Non-pigmented ciliary epithelial cell (primary cell): ENCODE measurements at regions not wholly inside any gene's neighbourhood (a gene's known extent, or its start where the extent isn't known, plus 50 kb on each side); places are given as distances from the start of the nearest gene placed in this dataset.
A peak's percentile ranks its signal among the peaks of the same experiment; 100 is the strongest.
"Not testable (repeated sequence)": the region's sequence is repeated elsewhere in the genome, so short reads cannot be mapped to it uniquely, and the experiment has no call there.

Experiments used
- DNase-seq: peaks from one replicate; pipeline ENCODE4 v3.0.0-alpha.2; 2010; ENCODE audit warnings: low read depth

DNA sequence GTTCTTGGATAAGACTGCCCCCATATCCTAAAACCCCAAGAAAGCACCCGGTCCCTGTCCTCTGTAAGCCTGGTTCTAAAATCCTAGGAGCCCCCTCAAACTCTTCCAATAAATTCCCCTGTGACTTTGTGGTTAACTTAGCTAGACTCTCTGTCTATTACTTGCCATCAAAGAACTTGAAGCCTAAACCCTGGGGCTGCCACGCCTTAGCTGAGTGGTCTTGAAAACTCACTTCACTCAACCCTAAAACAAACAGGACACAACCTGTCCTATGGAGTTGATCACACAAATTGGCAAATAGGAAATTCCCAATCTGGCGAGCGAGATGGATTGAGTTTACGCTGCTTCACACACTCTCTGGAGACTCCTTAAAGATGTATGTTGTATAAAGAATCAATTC lies 191.4 kb upstream of the SVIL start:
- no peak for DNase-seq

DNA sequence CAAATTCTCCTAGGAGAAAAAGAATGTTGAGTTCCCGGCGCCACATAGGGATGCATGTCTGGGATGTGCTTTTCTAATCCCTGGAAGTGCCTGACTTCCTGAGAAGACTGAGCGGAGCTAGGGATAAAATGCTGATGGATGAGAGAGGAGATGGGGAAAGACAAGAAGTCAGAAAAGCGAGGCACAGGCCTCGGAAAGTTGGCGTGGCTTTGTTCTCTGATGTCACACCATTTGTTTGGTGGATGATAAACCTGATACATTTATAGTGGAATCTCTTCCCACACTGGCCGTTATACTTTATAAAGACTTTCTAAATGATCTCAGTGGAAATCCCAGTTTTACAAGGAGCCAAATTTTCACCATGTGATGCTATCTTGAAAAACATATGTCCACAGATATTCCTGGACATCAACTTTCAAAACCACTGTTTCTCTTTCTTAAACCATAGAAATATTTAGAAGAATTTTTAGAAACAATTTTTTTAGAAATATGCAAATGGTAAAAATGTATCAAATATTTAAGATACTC lies 188.8 kb upstream of the SVIL start:
- no peak for DNase-seq

DNA sequence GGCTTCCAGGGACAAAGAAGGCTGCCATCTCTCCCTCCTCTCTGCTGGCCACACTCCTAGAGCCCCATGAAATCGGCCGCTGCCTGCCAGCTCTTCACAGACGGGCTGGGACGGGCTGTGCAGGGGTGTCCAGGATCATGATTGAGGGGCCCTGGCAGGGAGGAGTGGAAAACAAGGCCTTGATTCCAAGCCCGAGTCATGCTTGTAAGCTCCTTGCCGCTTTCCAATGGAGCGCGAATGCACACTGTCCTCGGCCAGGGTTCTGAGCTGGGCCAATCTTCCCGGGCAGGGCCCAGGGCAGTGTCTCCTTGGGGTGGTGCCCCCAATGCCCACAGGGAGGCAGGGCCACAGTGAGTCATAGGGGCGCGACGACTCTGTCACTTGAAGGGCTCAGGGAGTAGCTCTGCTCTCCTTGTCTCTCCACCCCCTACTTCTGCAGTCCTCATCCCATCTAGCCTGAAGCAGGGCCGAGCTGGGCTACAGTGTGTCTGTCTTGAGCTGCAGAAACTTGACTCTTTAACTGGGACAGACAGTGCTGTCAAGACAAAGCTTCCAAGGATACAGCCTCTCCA lies 186.2 kb upstream of the SVIL start:
- no peak for DNase-seq

DNA sequence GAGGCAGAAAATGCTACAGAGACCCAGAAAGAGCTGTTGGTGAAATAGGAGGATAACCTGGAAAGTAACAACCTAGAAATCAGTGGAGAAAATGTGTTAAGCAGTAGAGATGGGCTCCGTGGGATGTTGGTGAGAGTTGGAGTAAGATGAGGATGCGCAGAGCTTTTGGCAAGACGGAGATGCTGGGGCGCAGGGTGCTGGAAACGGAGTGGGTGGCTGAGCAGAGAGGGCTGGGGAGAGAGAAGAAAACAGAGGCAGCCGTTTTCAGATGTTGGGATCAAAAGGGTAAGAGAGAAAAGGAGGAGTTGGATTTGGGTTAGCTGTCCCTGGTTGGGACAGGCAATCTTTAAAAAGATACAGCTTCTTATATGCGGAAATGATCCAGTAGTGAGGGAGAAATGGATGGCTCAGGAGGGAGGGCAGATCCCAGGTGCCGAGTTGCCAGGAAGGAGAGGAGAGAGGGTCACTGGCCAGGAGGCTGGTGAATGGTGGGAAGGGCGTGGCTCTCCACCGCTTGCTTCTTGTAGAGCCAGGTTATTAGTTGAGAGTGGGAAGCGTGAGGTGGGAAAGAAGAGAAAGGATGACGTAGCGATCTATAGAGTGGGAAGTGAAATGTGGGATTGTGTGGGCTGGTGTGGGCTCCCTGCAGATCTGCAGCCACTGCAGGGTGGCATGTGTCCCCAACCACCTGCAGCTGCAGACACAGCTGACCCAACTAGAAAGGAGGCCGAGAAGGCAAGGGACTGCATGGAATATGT lies 182.2 kb upstream of the SVIL start:
- no peak for DNase-seq

GRCh38 chr10:29815572-29815971 lies 180.8 kb upstream of the SVIL start:
- DNase-seq, result no peak

GRCh38 chr10:29811751-29812427 lies 177.1 kb upstream of the SVIL start:
- DNase-seq, result peak; percentile 82

DNA sequence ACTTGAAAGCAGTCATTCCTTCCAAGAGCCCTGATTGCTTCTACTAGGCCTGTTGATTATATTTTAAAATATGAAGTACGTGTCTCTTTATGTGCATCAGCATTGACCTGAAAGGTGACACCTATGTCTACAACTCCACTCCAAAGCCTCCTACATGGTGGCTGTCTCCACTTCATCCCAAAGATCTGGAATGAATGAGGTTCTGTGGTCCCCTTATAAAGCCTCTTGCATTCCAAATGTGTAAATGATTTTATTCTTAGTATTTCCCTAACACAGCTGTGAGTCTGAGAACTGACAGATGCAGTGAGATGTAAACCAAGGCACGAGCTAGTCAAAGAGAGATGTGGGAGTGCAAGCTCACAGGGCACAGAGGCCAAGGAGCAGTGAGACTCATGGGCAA lies 176.0 kb upstream of the SVIL start:
- DNase-seq, result no peak

DNA sequence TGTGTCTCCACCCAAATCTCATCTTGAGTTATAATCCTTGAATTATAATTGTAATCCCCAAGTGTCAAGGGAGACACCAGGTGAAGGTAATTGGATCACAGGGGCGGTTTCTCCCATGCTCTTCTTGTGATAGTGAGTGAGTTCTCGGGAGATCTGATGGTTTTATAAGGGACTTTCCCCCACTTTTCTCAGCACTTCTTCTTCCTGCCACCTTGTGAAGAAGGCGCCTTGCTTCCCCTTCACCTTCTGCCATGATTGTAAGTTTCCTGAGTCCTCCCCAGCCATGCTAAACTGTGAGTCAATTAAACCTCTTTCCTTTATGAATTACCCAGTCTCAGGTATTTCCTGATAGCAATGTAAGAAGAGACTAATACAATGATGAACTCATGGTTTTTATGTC lies 175.5 kb upstream of the SVIL start:
- not testable (repeated sequence) for DNase-seq

DNA sequence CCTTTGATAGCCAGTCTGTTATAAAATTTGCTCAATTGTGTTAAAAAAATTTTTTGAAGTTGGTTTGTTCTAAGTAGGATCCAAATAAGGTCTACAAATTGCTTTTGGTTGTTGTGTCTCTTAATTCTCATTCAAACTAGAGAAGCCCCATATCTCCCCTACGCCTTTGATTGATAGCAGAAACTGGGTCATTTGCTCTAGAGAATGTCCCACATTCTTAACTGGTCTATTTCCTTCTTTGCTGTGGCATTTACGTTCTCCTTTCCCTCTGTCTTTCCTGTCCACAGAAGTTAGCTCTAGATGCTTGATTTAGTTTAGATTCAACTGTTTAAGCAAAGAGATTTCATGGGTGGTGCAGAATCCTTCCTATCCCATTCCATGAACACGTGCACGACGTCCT lies 174.6 kb upstream of the SVIL start:
- DNase-seq, result no peak

DNA sequence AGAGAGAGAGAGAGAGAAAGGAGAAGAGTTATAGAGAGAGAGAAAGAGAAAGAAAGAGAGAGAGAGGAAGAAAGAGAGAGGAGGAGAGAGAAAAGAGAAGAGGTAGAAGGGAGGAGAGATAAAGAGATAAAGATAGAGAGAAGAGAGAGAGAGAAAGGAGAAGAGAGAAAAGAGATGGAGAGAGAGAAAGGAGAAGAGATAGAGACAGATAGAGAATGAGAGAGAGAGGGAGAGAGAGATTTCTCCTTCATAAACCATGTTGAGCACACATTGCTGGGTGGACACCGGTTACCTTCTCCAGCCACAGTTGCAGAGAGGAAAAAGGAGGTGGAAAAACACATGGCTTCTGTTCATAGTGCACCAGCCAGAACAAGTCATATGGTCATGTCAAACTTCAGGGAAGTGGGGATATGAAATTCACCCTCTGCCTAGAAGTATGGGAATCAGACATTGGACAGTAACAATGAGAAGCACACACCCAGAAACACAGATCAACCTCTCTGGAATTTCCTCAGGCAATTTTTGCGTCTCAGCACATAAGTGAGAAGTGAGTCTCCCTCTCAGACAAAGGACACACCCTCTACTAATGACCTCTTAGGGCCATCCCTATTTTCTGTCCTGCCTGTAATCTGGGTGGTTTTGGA lies 172.5 kb upstream of the SVIL start:
- DNase-seq, result no peak

GRCh38 chr10:29806350-29806788 lies 171.6 kb upstream of the SVIL start:
- no peak for DNase-seq

- no peak for DNase-seq
These were observed 170.5 kb upstream of the SVIL start for GRCh38 chr10:29805134-29805723.

DNA sequence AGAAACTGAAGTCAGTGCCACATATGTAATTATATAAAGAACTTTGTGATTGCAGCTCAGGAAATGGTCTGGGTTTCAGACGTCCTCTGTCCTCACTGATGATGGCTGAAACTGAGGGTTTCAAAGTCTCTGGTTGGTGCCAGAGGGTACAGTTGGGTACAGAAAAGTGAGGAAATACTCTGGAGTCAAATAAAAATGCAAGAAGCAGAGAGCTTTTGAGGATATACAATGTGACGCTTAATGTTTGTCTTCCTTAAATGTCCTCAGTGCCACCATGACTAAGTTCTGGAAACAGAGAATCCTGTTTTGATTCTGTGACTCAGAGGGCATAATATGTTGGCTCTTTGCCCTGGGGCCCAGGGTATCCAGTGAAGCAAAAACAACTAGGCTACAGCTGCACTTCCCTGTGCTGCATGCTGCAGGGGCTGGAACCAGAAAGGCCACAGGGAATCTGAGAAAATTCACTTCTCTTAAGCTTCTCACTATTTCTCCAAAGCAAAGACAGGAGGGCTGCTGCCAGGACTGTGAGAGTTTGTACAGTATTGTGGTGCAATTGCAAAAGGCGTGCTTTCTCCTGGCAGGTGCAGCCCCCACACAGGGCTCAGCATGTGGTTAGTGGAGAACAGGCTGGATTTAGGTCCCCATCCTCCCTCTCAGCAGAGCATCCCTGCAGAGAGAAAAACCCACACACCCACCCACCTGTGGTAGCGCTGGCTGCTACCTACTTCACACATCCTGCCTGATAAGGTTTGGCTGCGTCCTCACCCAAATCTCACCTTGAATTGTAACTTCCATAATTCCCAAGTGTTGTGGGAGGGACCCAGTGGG lies 169.5 kb upstream of the SVIL start:
- DNase-seq, result peak; percentile 77

DNA sequence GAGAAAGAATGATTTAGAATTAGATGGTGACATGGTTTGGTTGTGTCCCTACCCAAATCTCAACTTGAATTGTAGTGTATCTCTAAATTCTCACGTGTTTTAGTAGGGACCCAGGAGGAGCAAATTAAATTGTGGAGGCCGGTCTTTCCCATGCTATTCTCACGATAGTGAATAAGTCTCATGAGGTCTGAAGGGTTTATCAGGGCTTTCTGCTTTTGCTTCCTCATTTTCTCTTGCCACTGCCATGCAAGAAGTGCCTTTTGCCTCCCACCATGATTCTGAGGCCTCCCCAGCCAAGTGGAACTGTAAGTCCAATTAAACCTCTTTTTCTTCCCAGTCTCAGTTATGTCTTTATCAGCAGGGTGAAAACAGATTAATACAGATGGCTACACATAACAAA lies 167.4 kb upstream of the SVIL start:
- no peak for DNase-seq

- no peak for DNase-seq
These were observed 164.3 kb upstream of the SVIL start for GRCh38 chr10:29798921-29799690.

GRCh38 chr10:29797616-29798015 lies 162.8 kb upstream of the SVIL start:
- DNase-seq, result no peak

GRCh38 chr10:29795850-29796249 lies 161.1 kb upstream of the SVIL start:
- no peak for DNase-seq

DNA sequence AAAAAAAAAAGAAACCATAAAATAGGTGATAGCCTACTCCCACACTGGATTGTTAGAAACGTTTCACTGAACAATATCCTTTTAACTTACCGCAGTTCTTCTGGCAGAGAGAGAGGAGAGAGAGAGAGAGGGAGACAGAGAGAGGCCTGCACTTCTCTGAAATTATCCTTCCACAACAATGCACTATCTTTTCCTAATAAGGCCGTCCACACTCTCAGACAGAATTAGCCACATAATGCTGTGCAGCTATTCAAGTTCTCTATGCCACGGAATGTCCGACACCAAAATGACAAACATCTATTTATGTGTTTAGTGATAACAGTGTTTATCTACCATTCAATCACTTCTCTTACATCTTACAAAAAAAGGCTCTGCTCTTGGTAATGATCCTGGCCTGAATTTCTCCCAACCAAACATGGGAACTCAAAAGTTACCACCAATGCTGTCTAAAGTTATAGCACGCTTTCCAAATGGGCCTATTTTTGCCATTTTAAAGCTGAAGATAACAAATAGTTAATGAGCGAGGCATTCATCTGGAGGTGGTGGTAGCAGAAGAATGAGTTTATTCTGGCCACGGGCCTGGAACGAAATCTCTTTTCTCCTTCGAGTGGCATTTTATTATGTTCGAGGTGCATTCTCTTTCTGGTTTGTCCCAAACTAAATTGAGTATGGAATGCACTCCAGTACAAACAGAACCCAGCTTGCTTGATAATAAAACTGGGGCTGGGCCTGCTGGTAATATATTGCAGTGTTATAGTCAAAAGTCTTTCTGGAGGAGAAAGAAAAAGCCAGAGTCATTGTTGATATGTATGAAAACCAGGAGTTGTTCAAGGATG lies 160.2 kb upstream of the SVIL start:
- DNase-seq, result no peak

DNA sequence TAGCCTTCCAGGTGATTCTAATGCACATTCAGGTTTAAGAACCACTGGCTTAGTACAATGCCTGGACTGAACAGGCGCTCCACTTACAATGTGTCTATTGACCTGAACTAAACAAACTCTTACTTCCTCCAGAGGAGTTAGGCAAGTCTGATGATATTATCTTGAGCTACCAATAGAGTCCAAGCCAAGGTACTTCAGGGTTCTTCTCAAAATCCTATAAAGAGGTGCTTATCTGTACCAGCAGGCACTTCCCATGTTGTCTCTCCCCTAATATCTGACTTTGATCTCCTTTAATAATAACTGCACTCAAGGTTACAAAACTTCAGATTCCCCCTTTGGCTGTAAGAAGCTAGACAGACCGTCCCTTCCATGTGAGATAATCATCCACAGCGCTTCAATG lies 157.0 kb upstream of the SVIL start:
- no peak for DNase-seq

- DNase-seq, result no peak
These were observed 155.4 kb upstream of the SVIL start for GRCh38 chr10:29790207-29790606.
